ENCODE measurements at regions not wholly inside any gene's neighbourhood (a gene's known extent, or its start where the extent isn't known, plus 50 kb on each side); places are given as distances from the start of the nearest gene placed in this dataset.

DNA sequence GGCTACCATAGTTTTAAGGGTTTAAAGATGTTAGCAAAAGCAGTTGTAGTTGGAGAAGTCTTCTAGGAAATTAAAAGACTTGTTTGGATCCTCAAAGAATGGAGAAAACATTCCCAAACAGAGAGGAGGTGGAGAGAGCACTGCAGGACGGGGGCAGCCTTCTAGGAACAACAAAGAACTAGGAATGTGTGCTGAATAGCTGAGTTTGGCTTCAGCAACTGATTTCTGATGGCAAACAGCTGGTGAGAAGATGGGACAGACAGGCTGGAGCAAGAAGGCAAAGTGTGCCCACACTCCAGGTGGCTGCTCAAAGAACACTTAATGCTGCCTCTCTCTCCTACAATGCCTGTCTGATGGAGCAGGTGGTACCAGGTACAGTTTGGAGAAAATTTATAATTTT is 1331.1 kb downstream of the ADGRL3 start:
- no peaks in the 10 kb centered on the region for H3K36me3 Mint-ChIP-seq (ENCODE audit: insufficient read depth)
- no peak overlapping the region for H3K27ac Mint-ChIP-seq
- peaks cover 23% of the 10 kb centered on the region for H3K4me1 Mint-ChIP-seq (ENCODE audit: low read depth)
- peaks cover 63% of the 10 kb centered on the region for H3K27me3 Mint-ChIP-seq
- peaks cover 3% of the 10 kb centered on the region for H3K9me3 Mint-ChIP-seq (ENCODE audit: low read depth)
- H3K4me3 Mint-ChIP-seq (ENCODE audit: low read depth) = no peak overlapping the region
- TF ChIP-seq, protein P1, sequence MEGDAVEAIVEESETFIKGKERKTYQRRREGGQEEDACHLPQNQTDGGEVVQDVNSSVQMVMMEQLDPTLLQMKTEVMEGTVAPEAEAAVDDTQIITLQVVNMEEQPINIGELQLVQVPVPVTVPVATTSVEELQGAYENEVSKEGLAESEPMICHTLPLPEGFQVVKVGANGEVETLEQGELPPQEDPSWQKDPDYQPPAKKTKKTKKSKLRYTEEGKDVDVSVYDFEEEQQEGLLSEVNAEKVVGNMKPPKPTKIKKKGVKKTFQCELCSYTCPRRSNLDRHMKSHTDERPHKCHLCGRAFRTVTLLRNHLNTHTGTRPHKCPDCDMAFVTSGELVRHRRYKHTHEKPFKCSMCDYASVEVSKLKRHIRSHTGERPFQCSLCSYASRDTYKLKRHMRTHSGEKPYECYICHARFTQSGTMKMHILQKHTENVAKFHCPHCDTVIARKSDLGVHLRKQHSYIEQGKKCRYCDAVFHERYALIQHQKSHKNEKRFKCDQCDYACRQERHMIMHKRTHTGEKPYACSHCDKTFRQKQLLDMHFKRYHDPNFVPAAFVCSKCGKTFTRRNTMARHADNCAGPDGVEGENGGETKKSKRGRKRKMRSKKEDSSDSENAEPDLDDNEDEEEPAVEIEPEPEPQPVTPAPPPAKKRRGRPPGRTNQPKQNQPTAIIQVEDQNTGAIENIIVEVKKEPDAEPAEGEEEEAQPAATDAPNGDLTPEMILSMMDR (IDR thresholded peaks at IDR 0.05; ENCODE audit: unreplicated experiment) = no peak
- DNase-seq (ENCODE audit: low spot score, unreplicated experiment) = no peak

GRCh38 chr4:62528874-62529273 is 1328.7 kb downstream of the ADGRL3 start:
- H3K4me3 Mint-ChIP-seq (ENCODE audit: low read depth) = no peak overlapping the region
- H3K27me3 Mint-ChIP-seq = peaks cover 61% of the 10 kb centered on the region
- TF ChIP-seq, protein P1 (IDR thresholded peaks at IDR 0.05; ENCODE audit: unreplicated experiment) = peak; percentile 8
- no peak for DNase-seq (ENCODE audit: low spot score, unreplicated experiment)
- peaks cover 3% of the 10 kb centered on the region for H3K36me3 Mint-ChIP-seq (ENCODE audit: insufficient read depth)
- peaks cover 23% of the 10 kb centered on the region for H3K4me1 Mint-ChIP-seq (ENCODE audit: low read depth)
- no peak overlapping the region for H3K27ac Mint-ChIP-seq
- H3K9me3 Mint-ChIP-seq (ENCODE audit: low read depth) = peaks cover 4% of the 10 kb centered on the region

DNA sequence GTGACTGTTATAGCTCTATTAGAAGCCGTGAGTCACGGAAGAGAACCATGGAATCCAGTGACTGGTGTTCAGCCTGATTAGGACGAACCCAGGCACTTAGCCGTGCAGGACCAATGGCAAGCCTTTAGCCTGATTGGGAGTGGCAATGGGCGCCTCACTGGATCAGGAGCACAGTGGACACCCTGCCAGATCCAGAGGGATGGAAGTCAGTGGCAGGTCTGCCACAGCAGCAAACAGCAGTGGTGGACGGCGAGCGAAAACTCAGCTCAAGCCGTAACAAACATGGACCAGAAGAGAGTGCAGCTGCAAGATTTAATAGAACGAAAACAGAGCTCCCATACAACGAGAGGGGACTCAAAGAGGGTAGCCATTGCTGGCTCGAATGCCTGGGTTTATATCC is 1326.5 kb downstream of the ADGRL3 start:
- DNase-seq (ENCODE audit: low spot score, unreplicated experiment) = no peak
- Mint-ChIP-seq H3K27me3 (peaks cover 63% of the 10 kb centered on the region), H3K27ac (no peak overlapping the region), H3K4me1 (ENCODE audit: low read depth) (peaks cover 23% of the 10 kb centered on the region), H3K4me3 (ENCODE audit: low read depth) (no peak overlapping the region), H3K36me3 (ENCODE audit: insufficient read depth) (peaks cover 3% of the 10 kb centered on the region), H3K9me3 (ENCODE audit: low read depth) (peaks cover 5% of the 10 kb centered on the region)
- TF ChIP-seq, protein P1 (IDR thresholded peaks at IDR 0.05; ENCODE audit: unreplicated experiment) = no peak

GRCh38 chr4:62523256-62523655 is 1323.1 kb downstream of the ADGRL3 start:
- H3K27me3 Mint-ChIP-seq = peaks cover 66% of the 10 kb centered on the region
- H3K4me3 Mint-ChIP-seq (ENCODE audit: low read depth) = no peak overlapping the region
- H3K27ac Mint-ChIP-seq = no peak overlapping the region
- peaks cover 3% of the 10 kb centered on the region for H3K36me3 Mint-ChIP-seq (ENCODE audit: insufficient read depth)
- TF ChIP-seq, protein P1 (IDR thresholded peaks at IDR 0.05; ENCODE audit: unreplicated experiment) = no peak
- peaks cover 5% of the 10 kb centered on the region for H3K9me3 Mint-ChIP-seq (ENCODE audit: low read depth)
- H3K4me1 Mint-ChIP-seq (ENCODE audit: low read depth) = peaks cover 9% of the 10 kb centered on the region
- DNase-seq (ENCODE audit: low spot score, unreplicated experiment) = no peak

GRCh38 chr4:62522273-62522672 is 1322.1 kb downstream of the ADGRL3 start:
- Mint-ChIP-seq H3K9me3 (ENCODE audit: low read depth) (peaks cover 5% of the 10 kb centered on the region), H3K27me3 (peaks cover 70% of the 10 kb centered on the region), H3K4me3 (ENCODE audit: low read depth) (no peak overlapping the region), H3K4me1 (ENCODE audit: low read depth) (peaks cover 3% of the 10 kb centered on the region), H3K27ac (no peak overlapping the region), H3K36me3 (ENCODE audit: insufficient read depth) (peaks cover 3% of the 10 kb centered on the region)
- TF ChIP-seq, protein P1 (IDR thresholded peaks at IDR 0.05; ENCODE audit: unreplicated experiment) = no peak
- DNase-seq (ENCODE audit: low spot score, unreplicated experiment) = no peak
